ENCODE measurements at regions not wholly inside any gene's neighbourhood (a gene's known extent, or its start where the extent isn't known, plus 50 kb on each side); places are given as distances from the start of the nearest gene placed in this dataset.

- no peak for DNase-seq
- Histone ChIP-seq H3K36me3 (ENCODE audit: control insufficient read depth, insufficient read depth, low read length) (no peaks in the 10 kb centered on the region), H3K4me1 (no peaks in the 10 kb centered on the region), H3K9me3 (no peaks in the 10 kb centered on the region), H3K4me3 (ENCODE audit: low read depth, low read length) (no peak overlapping the region), H3K27me3 (replicated peaks; ENCODE audit: control insufficient read depth, insufficient read depth, low read length) (no peaks in the 10 kb centered on the region)
- Mint-ChIP-seq H3K27ac (ENCODE audit: unreplicated experiment) (no peak overlapping the region), H3K27me3 (ENCODE audit: insufficient read depth, unreplicated experiment) (no peaks in the 10 kb centered on the region), H3K4me3 (ENCODE audit: unreplicated experiment) (no peak overlapping the region), H3K36me3 (ENCODE audit: insufficient read depth, unreplicated experiment) (no peaks in the 10 kb centered on the region), H3K9me3 (ENCODE audit: unreplicated experiment) (no peaks in the 10 kb centered on the region), H3K4me1 (ENCODE audit: low read depth, unreplicated experiment) (no peaks in the 10 kb centered on the region)
- BruUV-seq (replicated peaks), result no TSS peak
- POLR2A ChIA-PET, result no interaction called here
- TF ChIP-seq CTCF (IDR thresholded peaks at IDR 0.05; ENCODE audit: insufficient read depth in 1 of 2, low read depth in 1 of 2, low read length in 1 of 2, severe bottlenecking in 1 of 2, unreplicated experiment in 1 of 2), result no peak
- intact Hi-C loops (cut with micrococcal nuclease; ENCODE audit: unreplicated experiment), result no loop called here
- CTCF ChIA-PET, result no interaction called here
Observed at GRCh38 chrX:38929966-38930421, 128.7 kb downstream of the MID1IP1 start.

- Histone ChIP-seq H3K4me3 (ENCODE audit: low read depth, low read length) (no peak overlapping the region), H3K36me3 (ENCODE audit: control insufficient read depth, insufficient read depth, low read length) (no peaks in the 10 kb centered on the region), H3K9me3 (no peaks in the 10 kb centered on the region), H3K27me3 (replicated peaks; ENCODE audit: control insufficient read depth, insufficient read depth, low read length) (no peaks in the 10 kb centered on the region), H3K4me1 (no peaks in the 10 kb centered on the region)
- no peak for DNase-seq
- H3K27ac Mint-ChIP-seq (ENCODE audit: unreplicated experiment), result no peak overlapping the region
- BruUV-seq (replicated peaks), result no TSS peak
- ChIA-PET CTCF (no interaction called here), POLR2A (no interaction called here)
- no peaks in the 10 kb centered on the region for H3K4me1 Mint-ChIP-seq (ENCODE audit: low read depth, unreplicated experiment)
- intact Hi-C loops (cut with micrococcal nuclease; ENCODE audit: unreplicated experiment), result no loop called here
- no peaks in the 10 kb centered on the region for H3K27me3 Mint-ChIP-seq (ENCODE audit: insufficient read depth, unreplicated experiment)
- no peak overlapping the region for H3K4me3 Mint-ChIP-seq (ENCODE audit: unreplicated experiment)
- no peaks in the 10 kb centered on the region for H3K36me3 Mint-ChIP-seq (ENCODE audit: insufficient read depth, unreplicated experiment)
- no peak for TF ChIP-seq CTCF (IDR thresholded peaks at IDR 0.05; ENCODE audit: insufficient read depth in 1 of 2, low read depth in 1 of 2, low read length in 1 of 2, severe bottlenecking in 1 of 2, unreplicated experiment in 1 of 2)
- H3K9me3 Mint-ChIP-seq (ENCODE audit: unreplicated experiment), result no peaks in the 10 kb centered on the region
Observed at GRCh38 chrX:38930474-38930873, 129.2 kb downstream of the MID1IP1 start.

- no TSS peak for BruUV-seq (replicated peaks)
- Histone ChIP-seq H3K9me3 (no peaks in the 10 kb centered on the region), H3K4me1 (no peaks in the 10 kb centered on the region), H3K27me3 (replicated peaks; ENCODE audit: control insufficient read depth, insufficient read depth, low read length) (no peaks in the 10 kb centered on the region), H3K4me3 (ENCODE audit: low read depth, low read length) (no peak overlapping the region), H3K36me3 (ENCODE audit: control insufficient read depth, insufficient read depth, low read length) (no peaks in the 10 kb centered on the region)
- Mint-ChIP-seq H3K27me3 (ENCODE audit: insufficient read depth, unreplicated experiment) (no peaks in the 10 kb centered on the region), H3K9me3 (ENCODE audit: unreplicated experiment) (no peaks in the 10 kb centered on the region), H3K4me1 (ENCODE audit: low read depth, unreplicated experiment) (no peaks in the 10 kb centered on the region), H3K4me3 (ENCODE audit: unreplicated experiment) (no peak overlapping the region), H3K36me3 (ENCODE audit: insufficient read depth, unreplicated experiment) (no peaks in the 10 kb centered on the region), H3K27ac (ENCODE audit: unreplicated experiment) (no peak overlapping the region)
- intact Hi-C loops (cut with micrococcal nuclease; ENCODE audit: unreplicated experiment), result no loop called here
- ChIA-PET CTCF (no interaction called here), POLR2A (no interaction called here)
- TF ChIP-seq CTCF (IDR thresholded peaks at IDR 0.05; ENCODE audit: insufficient read depth in 1 of 2, low read depth in 1 of 2, low read length in 1 of 2, severe bottlenecking in 1 of 2, unreplicated experiment in 1 of 2), result no peak
- DNase-seq, result no peak
Observed at GRCh38 chrX:38935561-38935960, 134.3 kb downstream of the MID1IP1 start.

Data from Caco-2 (cell line).